Hindlimb muscle (tissue), 1 donor: ENCODE measurements at regions not wholly inside any gene's neighbourhood (a gene's known extent, or its start where the extent isn't known, plus 50 kb on each side); places are given as distances from the start of the nearest gene placed in this dataset.

Experiments
- DNase-seq: peaks from one replicate; pipeline ENCODE4 v3.0.0-alpha.2; 2013

DNA sequence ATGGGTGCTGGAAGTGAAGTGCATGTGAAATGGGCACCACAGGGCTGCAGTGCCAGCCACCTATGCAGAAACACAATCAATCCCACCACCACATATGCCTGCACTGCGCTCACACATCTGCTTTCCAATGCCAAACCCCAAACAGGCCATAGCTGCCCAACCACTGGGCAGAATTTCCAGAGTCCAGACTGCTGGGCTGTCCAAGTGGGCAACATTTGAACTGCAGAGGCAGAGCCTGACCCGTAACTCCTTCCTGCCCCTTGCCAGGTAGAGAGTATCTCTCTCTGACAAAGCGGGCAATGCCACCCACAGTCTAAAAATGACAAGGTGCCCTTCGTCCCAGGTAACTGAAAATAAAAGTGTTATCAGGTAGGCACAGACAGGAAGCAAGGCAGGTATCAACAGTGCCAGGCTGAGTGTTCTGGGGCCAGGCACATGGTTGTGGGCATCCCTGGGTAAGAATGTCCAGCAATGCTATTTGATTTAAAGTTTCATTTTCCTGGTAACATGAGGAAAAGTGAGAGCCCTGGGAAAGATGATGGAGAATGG is 79.5 kb downstream of the FOXA2 start:
- no peak for DNase-seq

DNA sequence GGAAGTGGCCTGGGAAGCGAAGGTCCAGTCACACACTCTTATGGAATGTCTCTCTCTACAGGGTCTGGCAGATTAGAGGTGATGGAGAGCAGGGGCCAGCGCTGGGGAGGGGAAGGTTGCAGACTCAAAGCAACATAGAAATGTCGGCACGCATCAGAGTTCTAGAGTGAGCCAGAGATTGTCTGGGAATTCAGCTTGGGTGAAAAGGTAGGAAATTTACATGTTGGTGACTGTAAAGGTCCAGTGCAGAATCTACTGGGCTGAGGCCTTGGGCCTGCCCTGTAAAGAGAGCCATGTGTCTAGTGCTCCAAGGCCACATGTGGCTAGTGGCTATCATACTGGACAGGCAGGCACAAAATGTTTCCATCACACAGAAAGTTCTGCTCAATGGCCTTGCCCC is 80.8 kb downstream of the FOXA2 start:
- no peak for DNase-seq

DNA sequence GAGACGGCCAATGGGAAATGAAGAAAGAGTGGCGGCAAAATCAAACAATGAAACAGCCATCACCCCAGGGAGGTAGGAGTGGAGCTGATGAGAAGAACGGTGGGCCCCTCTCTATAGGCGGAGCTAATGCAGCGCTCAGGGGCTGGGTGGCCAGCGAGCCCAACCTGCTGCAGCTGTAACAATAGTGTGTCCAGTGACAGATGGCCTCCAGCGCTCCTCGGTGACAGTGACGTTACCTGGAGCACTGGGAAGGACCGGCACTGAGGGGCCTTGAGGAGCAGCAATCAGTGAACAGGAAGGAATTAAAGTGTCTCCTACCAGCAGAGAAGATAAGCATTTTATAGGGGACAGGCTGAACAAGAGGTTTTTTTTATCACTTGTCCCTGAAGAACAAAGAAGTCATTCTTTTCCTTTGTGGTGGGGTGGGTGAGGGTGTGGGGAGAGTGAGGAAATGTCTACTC is 81.6 kb downstream of the FOXA2 start:
- DNase-seq = no peak

DNA sequence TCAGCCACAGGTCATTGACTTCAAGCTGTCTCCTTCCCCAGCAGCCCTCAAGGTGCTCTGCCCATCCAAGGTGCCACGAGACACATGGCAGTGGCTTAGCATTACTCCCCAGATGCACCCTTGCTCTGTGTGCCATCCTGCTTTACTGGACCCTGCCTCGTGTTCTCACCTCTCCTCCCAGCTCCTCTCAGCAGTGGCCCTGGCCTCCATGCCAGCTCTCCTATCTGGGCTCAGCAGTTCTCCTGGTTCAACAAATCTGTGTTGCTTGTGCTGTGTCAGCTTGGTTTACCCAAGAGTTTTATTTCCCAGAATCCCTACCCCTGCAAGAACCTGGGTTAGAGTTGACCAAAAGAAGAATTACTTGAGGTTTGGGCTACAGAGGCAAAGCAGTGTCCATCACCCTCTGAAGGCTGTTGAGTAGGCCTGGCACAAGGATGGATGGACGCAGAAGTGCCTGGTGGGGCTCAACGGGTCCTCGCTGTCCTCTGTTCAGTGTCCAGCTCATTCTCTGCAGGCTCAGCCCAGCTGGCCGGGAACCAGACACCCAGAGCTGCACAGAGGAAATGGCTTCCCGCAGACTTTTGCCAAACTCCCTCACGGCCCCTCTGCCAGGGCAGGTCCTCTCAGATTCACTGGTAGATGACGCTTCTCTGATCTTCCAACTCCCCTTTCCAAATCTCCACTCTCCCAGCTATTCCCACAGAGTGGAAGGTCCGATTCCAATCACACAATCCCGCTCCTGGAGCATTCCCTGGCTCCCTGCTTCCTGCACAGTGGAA is 82.6 kb downstream of the FOXA2 start:
- no peak for DNase-seq

DNA sequence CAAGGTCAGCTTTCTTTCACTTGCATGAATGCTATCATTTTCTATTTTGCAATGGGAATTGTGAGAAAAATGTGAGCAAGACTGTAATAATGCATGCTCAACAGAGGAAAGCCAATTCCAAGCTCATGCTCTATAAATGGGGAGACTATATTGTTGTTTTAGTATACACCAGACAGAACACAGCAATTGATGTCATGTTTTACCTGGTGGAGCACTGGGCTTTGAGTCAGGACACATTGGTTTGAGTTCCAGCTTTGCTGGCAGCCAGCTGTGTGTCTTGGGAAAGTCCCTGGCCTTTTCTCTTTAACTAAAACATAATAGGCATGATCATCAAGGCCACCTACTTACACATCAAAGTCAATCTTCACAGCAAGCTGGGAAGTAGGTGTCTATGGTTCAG is 83.3 kb downstream of the FOXA2 start:
- no peak for DNase-seq

DNA sequence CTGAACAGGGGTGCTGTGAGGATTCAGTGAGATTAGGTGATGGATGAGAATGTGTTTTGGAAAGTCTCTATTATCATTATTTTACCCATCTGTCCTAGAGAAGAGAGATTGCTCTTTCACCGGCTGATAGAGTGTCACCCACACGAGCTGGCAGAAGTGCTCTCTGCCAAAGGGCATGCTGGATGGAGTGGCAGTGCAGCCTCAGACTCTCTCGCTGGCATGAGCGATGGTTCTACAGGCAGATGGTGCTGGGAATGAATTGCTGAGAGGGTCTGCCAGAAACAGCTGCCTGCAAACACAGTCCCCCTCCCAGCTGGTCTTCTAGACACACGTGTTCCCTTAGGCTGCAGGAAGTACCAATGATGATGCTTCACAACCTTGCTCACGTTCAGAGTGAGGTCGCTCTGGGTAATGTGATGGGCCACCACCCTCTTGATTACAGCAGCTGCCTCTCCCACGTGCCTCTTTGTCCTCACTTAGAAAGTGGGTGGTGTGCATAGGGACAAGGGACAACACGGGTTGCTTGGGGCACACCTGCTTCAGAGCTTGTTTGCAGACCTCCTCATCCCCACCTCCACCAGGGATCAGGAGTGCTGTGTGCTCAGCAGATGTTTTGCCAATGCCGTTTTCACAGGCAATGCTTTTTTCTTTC is 84.7 kb downstream of the FOXA2 start:
- DNase-seq = no peak

DNA sequence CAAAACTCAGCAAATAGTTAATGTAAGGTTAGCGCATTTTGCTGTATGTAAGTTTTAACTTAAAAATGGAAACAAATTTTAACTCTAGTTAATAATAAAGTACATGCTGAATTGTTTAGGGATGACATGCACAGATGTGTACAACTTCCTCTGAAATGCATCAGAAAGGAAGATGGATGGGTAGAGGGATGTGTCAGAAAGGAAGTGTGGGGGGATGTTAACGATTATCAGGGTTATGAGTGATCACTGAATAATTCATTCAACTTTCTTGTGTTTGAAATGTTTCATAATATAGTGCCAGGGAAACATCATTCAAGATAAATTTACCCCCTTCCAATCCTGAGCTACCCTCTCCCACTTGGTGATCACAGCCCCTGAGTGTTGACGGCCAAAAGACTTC is 87.6 kb downstream of the FOXA2 start:
- no peak for DNase-seq

DNA sequence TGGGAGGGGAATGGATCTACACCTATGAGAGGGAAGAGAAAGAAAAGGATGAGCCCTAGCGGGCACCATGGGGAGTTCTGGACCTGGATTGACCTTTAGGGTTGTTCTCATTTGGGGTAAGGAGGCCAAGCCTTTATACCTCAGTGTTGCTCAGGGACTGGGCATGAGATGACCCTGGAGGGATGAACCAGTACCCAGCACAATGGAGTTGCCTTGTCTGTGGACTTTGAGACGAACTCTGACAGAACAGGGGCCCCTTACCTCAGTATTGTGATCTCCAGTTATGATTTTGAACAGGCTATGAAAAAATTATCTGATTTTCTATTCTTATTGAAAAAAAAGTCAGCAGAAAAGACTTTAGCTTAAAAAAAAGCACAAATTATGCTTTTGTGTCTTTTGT is 88.6 kb downstream of the FOXA2 start:
- no peak for DNase-seq

DNA sequence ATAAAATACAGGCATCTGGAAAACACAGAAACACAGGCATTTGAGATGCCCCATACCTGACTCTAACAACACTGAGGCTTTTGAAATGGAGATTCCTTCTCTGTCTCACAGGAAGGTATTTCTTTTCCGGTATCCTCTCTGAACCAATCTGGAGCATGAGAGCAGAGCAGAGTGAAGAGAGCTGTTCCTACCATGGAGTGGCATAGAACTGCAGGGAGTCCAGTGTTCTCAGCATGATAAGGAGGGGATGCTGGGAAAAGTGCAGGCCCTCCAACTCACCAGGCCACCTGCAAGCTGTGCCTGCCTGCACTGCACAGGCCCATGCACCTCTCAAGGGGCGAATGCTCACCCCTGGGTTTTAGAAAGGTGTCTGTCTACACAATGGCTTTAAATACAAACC is 89.2 kb downstream of the FOXA2 start:
- DNase-seq = no peak

DNA sequence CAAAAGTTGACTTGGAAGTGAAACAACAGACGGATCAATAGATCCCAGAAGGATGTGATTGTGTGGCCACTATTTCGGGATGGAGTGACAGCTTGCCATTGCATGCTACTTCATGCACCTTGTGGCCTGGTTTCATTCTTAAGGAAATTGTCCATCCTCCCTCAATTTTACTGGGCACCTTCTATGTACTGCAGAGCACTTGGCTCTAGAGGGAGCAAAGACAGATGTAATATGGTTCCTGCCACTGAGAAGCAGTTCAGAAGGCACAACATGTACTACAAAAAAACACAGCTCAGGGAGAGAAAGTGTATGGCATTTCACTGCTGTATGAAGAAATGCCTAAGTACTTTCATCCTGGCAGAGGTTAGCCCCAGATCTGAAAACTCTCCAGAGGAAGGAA is 91.9 kb downstream of the FOXA2 start:
- DNase-seq = no peak

DNA sequence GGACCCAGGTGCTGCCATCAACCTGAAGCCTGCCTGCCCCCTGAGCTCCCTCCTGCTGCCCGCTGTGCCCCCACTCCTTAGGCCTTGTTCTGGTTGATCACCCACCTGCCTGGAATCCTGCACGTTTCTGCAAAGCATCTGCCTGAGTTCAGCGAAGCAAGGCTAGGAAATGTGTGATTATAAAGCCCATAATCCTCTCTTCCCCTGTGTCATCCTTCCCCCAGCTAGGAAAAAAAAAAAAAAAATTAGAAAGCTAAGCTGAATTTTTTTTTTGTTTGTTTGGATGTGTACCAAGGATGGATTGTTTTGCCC is 93.2 kb downstream of the FOXA2 start:
- no peak for DNase-seq

DNA sequence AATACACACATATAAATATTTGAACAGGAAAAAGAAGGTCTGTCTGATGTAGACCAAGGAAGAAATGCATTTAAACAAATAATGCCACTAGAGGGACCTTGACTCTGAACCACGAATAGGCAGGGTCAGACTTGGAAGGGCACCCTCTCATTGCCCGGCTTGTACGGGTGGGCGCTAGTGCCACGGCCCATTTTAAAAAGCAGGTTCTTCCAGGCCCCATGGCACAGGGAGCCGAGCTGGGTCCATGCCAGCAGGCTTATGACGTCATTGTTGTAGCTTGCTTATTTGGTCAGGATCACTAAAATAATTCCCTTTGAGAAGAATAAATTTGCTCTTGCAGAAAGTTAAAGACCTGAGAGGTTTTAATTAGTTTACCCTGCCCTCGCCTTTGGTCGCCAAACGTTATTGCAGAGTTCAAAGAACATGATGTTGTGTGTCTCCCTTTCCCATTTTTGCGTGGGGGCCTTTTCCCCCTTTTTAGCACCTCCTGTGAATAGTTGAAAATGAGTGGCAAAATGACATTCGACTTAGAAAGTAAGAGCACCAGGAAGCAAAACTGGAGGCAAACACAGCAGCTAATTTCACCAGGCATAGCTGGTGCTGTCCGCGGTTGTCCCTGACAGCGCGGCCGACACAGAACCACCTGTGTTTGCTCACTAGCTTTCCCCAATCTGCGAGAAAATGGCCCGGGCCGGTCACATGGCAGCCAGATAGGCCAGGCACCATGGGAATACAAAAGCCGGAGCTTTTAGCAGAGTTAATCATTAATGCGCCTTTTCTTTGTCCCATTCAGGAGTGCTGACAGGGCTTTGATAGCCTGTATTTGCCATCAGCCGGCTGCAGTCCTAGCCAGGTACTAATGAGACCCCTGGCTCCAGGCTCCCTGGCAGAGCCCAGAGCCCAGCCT is 93.8 kb downstream of the FOXA2 start:
- no peak for DNase-seq

DNA sequence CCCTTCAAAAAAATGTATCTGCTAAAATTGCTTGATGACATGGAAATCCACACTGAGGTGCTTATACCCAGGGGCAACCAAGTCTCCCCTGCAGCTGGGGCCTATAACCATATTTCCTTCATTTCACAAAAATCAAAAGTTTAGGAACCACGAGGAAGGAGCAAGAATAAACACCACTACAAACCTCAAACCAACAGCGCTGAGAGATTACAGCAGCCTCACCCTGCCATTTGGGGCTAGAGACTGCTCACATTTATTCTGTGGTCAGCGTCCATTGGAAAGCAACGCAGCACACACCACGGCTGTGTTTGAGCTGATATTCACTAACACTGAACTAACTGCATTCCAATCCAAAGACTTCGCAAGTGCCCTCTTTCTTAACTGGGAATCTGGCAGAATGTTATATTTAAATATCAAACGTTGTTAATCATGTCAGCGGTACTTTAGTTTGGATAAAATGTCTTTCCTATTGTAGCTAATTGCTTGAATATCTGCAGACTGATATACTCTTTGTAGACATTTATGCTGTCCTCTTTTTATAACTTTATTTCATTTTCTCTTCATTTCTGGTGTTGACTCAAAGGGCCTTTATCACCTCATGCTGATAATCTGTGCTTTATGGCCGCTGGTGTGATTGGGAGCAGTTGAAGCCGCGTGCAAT is 94.6 kb downstream of the FOXA2 start:
- DNase-seq = no peak

DNA sequence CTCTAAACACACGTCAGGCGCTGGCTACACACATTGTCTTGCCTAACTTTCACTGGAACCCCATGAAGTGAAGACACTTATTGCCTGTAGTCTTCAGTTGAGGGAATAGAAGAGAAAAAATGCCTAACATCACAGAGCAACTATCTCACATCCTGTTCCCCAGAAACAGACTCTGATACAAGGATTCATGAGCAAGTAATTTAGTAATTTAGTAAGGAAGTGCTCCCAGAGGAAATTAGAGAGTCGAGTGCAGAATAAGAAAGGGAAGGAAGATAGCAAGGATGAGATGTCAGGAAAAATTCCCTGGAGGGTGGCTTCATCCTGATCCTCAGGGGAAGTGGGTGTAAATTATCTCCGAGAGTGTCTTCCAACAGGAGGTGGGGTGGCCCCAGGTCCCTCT is 104.0 kb downstream of the FOXA2 start:
- no peak for DNase-seq

DNA sequence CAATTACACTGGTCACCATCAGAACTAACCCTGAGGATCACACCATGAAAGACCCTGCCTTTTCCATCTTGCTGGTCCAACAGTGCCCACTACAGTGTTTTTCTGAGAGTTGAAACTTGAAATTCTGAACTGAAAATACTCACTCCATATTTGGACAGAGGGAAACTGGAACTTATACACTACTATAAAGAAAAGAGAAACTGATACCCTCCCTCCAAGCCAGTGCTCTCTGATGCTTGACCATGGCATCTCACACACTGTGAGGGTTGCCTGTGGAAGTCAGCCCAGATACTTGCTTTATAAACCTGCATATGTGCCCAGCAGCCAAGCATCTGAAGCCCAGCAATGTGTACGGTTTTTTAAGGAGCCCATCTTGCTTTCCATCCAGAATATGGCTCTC is 108.7 kb downstream of the FOXA2 start:
- DNase-seq = no peak

DNA sequence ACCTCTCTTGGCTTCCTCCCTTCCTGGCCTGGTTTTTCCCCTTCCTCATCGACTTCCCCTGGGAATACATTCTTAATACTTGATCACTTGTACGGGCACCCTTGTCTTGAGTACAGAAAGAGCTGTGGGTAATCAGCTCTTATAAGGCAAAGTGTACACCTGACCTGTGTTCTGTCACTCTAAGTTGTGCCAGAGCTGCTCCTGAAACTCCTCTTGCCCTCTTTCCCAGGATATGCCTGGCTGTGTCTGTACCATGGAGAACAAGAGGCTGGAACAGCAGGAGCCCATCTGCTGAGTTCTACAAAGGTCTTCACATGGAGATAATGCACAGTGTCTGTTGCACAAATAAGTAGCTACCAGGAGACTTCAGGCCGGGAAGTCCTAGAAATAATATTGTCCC is 110.1 kb downstream of the FOXA2 start:
- DNase-seq = no peak

DNA sequence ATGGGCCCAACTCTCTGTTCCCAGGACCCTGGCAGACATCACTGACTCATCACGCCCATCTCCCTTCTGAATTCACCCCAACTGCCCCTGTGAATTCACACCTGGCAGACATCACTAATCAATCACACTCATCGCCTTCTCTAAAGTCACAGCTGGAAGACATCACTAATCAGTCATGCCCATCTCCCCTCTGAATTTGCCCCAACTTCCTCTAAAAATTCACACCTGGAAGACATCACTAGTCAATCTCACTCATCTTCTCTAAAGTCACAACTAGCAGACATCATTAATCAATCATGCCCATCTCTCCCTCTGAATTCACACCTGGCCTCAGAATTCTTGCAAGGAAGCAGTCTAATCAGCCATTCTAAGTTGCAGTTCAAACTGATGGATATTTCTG is 111.1 kb downstream of the FOXA2 start:
- DNase-seq = no peak

DNA sequence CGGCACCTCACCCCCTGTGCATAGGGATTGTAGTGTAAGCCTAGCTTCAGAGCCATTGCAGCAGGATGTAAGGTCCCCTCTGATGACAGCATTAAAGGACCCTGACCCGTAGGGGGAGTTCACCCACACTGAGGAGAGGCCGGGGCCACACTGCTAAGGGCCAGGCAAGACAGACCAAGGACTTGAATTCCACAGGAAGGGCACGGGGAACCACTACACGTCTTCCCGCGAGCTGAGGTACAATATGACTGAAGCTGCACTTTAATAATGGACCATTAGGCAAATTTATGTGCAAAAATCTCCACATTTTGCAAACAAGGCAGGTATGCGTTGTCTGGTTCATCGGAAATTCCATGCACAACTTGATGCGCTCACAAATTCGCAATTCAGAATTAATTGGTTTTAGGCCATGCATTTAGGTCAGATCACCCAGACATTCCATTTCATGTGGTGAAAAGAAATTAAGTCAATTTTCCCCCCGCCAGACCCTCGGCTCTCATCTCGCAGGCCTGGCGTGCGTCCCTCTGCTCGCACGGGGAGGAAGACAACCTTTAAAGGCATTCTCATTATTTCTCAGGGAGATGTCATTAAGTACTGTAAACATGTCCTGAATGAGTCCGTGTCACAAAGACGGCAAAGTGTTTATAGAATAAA is 111.8 kb downstream of the FOXA2 start:
- DNase-seq = no peak

DNA sequence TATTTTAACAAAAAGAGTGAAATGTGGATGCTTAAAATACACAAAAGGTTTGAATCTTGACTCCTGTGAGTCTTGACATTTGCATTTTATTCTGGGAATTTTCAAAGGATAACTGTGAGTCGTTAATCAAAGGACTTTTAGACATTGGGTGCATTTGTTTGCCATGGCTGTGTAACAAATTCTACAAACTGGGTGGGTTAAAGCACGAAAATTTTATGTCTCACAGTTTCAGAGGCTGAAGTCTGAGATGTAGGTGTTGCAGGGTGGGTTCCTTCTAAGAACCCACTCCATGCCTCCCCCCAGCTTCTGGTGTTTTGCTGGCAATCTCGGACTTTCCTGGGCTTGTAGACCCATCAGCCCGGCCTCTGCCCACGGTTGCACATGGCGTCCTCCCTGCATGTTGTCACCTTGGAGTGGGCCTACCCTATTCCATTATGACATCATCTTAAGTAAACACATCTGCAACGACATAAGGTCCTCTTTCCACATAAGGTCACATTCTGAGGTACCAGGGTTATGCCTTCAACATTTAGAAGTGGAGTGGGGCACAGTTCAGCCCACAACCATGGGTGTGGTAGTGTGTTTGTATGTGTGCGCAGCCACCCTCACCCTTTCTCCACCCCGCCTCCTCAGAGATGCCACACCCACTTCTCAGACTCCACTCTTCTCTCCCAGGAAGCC is 113.1 kb downstream of the FOXA2 start:
- DNase-seq = no peak

DNA sequence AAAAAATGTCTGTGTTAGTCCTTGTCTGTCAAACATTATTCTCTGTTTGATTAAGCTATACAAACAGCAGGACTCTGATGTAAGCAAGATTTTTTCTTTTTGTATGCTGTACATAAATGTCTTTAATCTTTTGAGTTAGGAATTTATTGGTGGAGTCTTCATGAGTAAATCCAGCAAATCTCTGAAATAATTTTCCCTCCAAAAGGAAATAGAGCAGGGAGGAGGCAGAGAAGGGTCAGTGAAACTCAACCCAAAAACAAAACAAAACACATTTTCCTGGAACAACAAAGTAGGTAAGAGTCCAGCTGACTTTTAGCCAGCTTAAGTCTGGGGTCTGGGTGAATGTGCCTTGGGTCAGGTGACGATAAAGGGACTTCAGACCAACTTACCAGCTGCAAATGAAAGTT is 113.7 kb downstream of the FOXA2 start:
- DNase-seq = no peak

DNA sequence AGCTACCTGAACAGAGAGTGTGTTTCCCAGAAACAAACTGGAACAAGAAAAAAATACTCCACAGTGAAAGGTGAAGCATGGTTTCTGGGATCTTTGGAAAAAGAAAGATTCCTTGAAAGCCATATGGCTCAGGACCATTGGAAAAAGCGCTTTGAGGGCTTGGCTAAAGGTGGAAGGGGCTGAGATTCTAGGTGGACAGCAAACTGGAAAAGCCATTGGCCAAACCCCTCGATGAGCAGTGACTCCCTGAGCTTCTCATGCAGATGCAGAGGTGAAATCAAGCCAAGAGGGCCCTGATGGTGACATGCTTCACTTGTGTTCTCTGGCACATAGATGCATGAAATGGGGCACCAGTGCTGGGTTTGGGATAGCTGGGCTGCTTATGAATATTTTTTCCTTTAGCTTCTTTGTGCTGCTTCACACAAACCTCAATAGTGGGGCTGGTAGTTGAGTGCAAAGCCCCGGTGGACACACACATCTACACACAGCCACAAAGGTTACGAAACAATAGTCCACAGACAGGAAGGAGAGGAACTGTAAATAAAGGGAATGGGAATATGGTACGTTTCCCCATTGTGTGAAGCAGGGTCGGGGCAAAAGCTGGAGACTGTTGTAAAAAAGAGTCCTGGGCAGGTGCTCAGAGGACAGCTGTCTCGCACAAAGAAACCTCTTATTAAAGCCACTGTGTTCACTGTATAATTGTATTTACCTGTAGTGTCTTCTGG is 117.8 kb downstream of the FOXA2 start:
- DNase-seq = no peak
